ENCODE measurements at regions not wholly inside any gene's neighbourhood (a gene's known extent, or its start where the extent isn't known, plus 50 kb on each side); places are given as distances from the start of the nearest gene placed in this dataset.

- TF ChIP-seq FOXM1 (IDR thresholded peaks at IDR 0.05; ENCODE audit: borderline replicate concordance) (no peak), PKNOX1 (IDR thresholded peaks at IDR 0.05) (no peak), FOXA1 (IDR thresholded peaks at IDR 0.05) (no peak), SUZ12 (IDR thresholded peaks at IDR 0.05) (no peak), ZNF384 (IDR thresholded peaks at IDR 0.05) (no peak), FOXK2 (IDR thresholded peaks at IDR 0.05) (no peak), HDGF (IDR thresholded peaks at IDR 0.05; ENCODE audit: borderline replicate concordance) (no peak), ARNT (IDR thresholded peaks at IDR 0.05) (no peak), SP1 (IDR thresholded peaks at IDR 0.05) (no peak)
These were observed 509.5 kb downstream of the DTWD2 start for GRCh38 chr5:118478852-118479251.

Data from HEK293T (cell line).